Type B pancreatic cell (in vitro differentiated cells): ENCODE measurements at regions not wholly inside any gene's neighbourhood (a gene's known extent, or its start where the extent isn't known, plus 50 kb on each side); places are given as distances from the start of the nearest gene placed in this dataset.

Experiments used
- DNase-seq: peaks from one replicate; pipeline ENCODE4 v3.0.0; 2021; ENCODE audit warnings: mixed read lengths; ENCODE audit not compliant: unreplicated experiment; ENCODE audit errors: extremely low spot score
- H3K27ac Mint-ChIP-seq: 2 replicates; pipeline ENCODE4 v1.8.0; 2021; ENCODE audit warnings: mild to moderate bottlenecking, mixed read lengths
- H3K27me3 Mint-ChIP-seq: 2 replicates; pipeline ENCODE4 v1.8.0; 2021; ENCODE audit warnings: mixed read lengths
- H3K36me3 Mint-ChIP-seq: 2 replicates; pipeline ENCODE4 v1.8.0; 2021; ENCODE audit warnings: mixed read lengths
- H3K4me1 Mint-ChIP-seq: one replicate; pipeline ENCODE4 v1.8.0; 2021; ENCODE audit warnings: mixed read lengths; ENCODE audit not compliant: unreplicated experiment
- H3K4me3 Mint-ChIP-seq: 2 replicates; pipeline ENCODE4 v1.8.0; 2021; ENCODE audit warnings: mild to moderate bottlenecking, mixed read lengths
- H3K9me3 Mint-ChIP-seq: 2 replicates; pipeline ENCODE4 v1.8.0; 2021; ENCODE audit warnings: mixed read lengths
- TF ChIP-seq, protein P1 (sequence below): fragments of 200-600 bp; sonication (generic); conservative IDR thresholded peaks from 2 replicates; pipeline ENCODE4 v1.5.0; 2021; ENCODE audit warnings: antibody characterized with exemption, mild to moderate bottlenecking

DNA sequence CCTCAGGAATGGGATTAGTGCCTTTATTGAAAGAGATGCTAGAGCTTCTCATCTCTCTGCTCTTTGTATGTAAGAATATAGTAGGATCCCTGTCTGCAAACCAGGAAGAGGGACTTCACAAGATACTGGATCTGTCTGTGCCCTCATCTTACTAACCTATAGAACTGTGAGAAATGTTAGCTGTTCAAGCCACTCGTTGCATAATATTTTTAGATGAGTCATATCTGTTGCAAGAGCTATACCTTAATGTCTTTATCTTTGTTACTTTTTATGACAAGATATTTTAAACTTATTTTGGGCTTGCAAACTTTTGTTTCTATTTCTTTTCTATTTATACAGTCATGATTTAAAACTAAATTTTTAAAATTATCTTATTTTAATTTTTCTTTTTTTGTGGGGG is 1296.8 kb upstream of the CDH6 start:
- no peaks in the 10 kb centered on the region for H3K4me1 Mint-ChIP-seq
- H3K9me3 Mint-ChIP-seq: no peaks in the 10 kb centered on the region
- DNase-seq: no peak
- H3K4me3 Mint-ChIP-seq: no peak overlapping the region
- TF ChIP-seq, protein P1, sequence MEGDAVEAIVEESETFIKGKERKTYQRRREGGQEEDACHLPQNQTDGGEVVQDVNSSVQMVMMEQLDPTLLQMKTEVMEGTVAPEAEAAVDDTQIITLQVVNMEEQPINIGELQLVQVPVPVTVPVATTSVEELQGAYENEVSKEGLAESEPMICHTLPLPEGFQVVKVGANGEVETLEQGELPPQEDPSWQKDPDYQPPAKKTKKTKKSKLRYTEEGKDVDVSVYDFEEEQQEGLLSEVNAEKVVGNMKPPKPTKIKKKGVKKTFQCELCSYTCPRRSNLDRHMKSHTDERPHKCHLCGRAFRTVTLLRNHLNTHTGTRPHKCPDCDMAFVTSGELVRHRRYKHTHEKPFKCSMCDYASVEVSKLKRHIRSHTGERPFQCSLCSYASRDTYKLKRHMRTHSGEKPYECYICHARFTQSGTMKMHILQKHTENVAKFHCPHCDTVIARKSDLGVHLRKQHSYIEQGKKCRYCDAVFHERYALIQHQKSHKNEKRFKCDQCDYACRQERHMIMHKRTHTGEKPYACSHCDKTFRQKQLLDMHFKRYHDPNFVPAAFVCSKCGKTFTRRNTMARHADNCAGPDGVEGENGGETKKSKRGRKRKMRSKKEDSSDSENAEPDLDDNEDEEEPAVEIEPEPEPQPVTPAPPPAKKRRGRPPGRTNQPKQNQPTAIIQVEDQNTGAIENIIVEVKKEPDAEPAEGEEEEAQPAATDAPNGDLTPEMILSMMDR: no peak
- no peaks in the 10 kb centered on the region for H3K36me3 Mint-ChIP-seq
- no peaks in the 10 kb centered on the region for H3K27me3 Mint-ChIP-seq
- H3K27ac Mint-ChIP-seq: no peak overlapping the region

DNA sequence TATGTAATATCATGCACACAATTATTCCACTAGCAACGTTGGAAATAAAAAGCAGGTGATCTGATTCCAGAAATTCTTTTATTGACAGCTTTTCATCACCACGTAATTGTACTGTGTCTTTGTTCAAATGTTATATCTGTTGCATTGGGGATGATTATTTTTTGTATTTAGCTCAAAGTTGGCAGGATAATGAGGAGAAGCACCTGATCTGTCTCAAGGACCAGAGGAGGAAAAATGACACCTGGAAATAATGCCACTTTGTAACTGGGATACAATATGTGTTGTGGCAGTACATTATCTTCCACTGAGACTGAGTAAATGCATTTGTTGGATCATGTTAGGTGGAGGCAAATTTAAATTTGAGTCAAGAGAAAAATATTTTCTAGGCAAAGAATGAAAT is 1298.8 kb upstream of the CDH6 start:
- Mint-ChIP-seq H3K27me3 (no peaks in the 10 kb centered on the region), H3K4me3 (no peak overlapping the region), H3K4me1 (no peaks in the 10 kb centered on the region), H3K9me3 (no peaks in the 10 kb centered on the region), H3K36me3 (no peaks in the 10 kb centered on the region), H3K27ac (no peak overlapping the region)
- TF ChIP-seq, protein P1: no peak
- no peak for DNase-seq

DNA sequence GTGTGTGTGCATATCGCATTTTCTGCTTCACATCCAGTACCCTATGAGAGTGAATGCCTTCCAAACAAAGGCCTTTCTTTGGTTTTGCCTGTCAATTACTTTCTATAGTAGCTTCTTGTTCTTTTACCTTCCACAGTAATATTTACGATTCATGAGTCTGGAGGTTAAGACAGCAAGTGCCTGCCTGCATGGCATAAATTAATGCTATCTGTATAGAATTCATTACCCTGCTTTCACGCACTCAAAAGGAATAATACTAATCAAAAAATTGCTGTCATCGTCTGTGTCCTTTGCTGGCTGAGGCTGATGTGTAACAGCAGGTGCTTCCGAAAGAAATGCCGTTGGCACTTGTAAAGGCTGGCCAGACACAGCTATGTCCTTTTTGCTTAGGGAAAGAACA is 1304.4 kb upstream of the CDH6 start:
- H3K27ac Mint-ChIP-seq: no peak overlapping the region
- H3K4me1 Mint-ChIP-seq: no peaks in the 10 kb centered on the region
- no peaks in the 10 kb centered on the region for H3K9me3 Mint-ChIP-seq
- DNase-seq: no peak
- TF ChIP-seq, protein P1: no peak
- no peaks in the 10 kb centered on the region for H3K27me3 Mint-ChIP-seq
- H3K36me3 Mint-ChIP-seq: no peaks in the 10 kb centered on the region
- no peak overlapping the region for H3K4me3 Mint-ChIP-seq

DNA sequence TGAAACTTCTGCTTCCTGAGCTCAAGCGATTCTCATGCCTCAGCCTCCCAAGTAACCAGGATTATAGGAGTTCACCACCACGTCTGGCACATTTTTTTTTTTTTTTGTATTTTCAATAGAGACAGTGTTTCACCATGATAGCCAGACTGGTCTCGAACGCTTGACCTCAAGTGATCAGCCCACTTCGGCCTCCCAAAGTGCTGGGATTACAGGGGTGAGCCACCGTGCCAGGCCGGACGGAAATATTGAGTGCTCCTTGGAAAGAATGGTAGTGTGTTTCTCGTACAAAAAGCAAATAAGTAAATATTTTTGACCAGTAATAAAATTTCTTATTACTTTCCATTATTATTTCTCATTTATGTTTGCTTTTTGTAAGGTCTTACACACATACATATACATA is 1307.9 kb upstream of the CDH6 start:
- no peaks in the 10 kb centered on the region for H3K27me3 Mint-ChIP-seq
- no peak overlapping the region for H3K27ac Mint-ChIP-seq
- TF ChIP-seq, protein P1: no peak
- no peaks in the 10 kb centered on the region for H3K9me3 Mint-ChIP-seq
- H3K4me3 Mint-ChIP-seq: no peak overlapping the region
- no peaks in the 10 kb centered on the region for H3K4me1 Mint-ChIP-seq
- H3K36me3 Mint-ChIP-seq: no peaks in the 10 kb centered on the region
- no peak for DNase-seq

DNA sequence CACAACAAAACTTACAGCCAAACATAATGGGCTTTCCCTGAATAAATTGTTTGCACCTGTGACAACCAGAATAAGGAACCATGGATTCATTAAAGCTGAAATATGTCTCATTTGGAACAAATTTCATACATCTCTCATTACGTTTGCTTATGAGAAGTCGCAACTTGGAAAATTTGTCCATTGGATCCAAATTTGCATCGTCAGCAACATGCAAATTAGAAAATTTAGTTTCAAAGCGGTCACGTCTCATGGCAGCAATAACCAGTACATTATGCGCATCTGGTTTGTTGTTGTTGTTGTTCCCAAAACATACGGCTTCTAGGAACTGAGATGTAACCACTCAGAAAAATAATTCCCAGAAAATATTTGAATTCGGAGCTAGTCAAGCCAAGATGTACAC is 1311.5 kb upstream of the CDH6 start:
- Mint-ChIP-seq H3K4me3 (no peak overlapping the region), H3K9me3 (no peaks in the 10 kb centered on the region), H3K27me3 (no peaks in the 10 kb centered on the region), H3K27ac (no peak overlapping the region), H3K36me3 (no peaks in the 10 kb centered on the region), H3K4me1 (no peaks in the 10 kb centered on the region)
- TF ChIP-seq, protein P1: no peak
- DNase-seq: no peak

DNA sequence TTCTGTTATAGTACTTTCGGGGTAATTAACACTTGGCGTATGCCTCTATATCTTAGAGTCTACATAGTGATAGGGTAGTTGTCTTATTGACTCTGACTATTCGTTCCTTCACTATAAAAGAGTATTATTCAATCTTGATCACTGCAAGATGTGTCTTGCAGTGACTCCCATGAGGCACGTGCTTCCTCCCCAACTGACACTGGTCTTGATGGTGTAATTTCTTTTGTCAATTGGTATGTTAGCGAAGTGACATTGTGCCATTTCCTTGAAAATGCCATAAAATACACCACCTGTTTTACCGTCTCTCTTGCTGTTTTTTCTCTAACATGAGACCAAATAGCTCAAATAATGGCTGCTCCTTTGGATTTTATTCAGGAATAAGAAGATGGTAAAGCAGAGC is 1314.1 kb upstream of the CDH6 start:
- Mint-ChIP-seq H3K9me3 (no peaks in the 10 kb centered on the region), H3K27me3 (no peaks in the 10 kb centered on the region), H3K27ac (no peak overlapping the region), H3K4me3 (no peak overlapping the region), H3K4me1 (no peaks in the 10 kb centered on the region), H3K36me3 (no peaks in the 10 kb centered on the region)
- TF ChIP-seq, protein P1: no peak
- DNase-seq: no peak
